ENCODE measurements at regions not wholly inside any gene's neighbourhood (a gene's known extent, or its start where the extent isn't known, plus 50 kb on each side); places are given as distances from the start of the nearest gene placed in this dataset.

GRCh38 chr4:145295122-145295521 is 114.7 kb upstream of the OTUD4 start:
- TF ChIP-seq CTCF (IDR thresholded peaks at IDR 0.05 in 8 of 11, conservative IDR thresholded peaks at IDR 0.05 in 3 of 11) (no peak), POLR2AphosphoS5 (IDR thresholded peaks at IDR 0.05) (no peak), POLR2A (IDR thresholded peaks at IDR 0.05) (no peak)
